ENCODE measurements at regions not wholly inside any gene's neighbourhood (a gene's known extent, or its start where the extent isn't known, plus 50 kb on each side); places are given as distances from the start of the nearest gene placed in this dataset.

DNA sequence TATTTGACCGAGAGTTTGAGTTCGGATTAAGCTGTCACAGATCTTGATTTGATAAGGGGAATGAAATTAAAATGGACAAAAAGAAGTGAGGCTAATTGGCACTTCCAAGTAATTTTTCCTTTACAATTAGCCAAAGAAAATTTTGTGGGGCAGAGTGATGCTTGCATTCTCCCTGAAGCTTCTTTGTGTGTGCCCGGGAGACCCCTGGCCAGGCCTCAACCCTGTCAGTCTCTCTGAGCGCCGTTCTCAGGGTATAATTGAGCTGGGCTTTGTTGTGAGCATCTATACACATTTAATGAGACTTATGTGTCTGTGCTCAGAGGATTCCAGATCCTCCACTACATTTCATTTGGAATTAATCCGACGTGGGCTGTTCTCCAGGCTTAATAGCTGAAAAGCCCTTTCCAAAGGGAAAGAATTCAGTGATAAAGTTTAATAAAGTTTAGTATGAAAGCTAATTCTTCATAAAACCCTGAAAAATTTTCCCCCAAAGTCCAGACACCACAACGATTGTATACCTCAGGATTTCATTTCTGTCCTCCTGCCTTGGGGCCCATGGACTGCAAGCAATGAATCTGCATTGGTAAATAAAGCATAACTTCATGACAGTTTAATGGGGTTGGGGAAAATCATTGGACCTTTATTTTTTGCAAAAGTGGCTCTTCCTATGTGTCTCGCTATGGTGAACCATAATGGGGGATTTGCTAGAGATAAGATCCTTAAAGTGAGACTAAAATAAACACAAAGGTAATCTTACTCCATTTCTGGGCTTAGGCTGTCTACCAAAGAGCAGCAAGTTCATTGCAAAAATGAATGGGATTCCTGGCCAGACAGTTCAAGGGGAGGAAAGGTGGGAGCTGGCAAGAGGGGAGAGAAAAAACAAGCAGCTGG lies 292.6 kb downstream of the C12orf75 start:
- TF ChIP-seq, protein P1, sequence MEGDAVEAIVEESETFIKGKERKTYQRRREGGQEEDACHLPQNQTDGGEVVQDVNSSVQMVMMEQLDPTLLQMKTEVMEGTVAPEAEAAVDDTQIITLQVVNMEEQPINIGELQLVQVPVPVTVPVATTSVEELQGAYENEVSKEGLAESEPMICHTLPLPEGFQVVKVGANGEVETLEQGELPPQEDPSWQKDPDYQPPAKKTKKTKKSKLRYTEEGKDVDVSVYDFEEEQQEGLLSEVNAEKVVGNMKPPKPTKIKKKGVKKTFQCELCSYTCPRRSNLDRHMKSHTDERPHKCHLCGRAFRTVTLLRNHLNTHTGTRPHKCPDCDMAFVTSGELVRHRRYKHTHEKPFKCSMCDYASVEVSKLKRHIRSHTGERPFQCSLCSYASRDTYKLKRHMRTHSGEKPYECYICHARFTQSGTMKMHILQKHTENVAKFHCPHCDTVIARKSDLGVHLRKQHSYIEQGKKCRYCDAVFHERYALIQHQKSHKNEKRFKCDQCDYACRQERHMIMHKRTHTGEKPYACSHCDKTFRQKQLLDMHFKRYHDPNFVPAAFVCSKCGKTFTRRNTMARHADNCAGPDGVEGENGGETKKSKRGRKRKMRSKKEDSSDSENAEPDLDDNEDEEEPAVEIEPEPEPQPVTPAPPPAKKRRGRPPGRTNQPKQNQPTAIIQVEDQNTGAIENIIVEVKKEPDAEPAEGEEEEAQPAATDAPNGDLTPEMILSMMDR (conservative IDR thresholded peaks at IDR 0.05; ENCODE audit: low read depth, low read length): no peak

DNA sequence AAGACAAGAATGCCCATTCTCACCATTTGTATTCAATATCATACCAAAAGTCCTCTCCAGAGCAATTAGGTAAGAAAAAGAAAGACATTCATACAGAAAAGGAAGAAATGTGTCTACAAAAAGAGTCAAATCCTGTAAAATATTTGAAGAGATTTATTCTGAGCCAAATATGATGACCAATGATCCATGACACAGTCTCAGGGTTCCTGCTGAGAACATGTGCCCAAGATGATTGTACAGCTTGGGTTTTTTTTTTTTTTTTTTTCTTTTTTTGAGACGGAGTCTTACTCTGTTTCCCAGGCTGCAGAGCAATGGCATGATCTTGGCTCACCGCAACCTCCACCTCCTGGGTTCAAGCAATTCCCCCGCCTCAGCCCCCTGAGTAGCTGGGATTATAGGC lies 296.2 kb downstream of the C12orf75 start:
- DNase-seq (ENCODE audit: low read depth): no peak
- H3K4me3 ChIP-seq (ENCODE audit: low read depth, low read length): no peak overlapping the region
- TF ChIP-seq, protein P1 (conservative IDR thresholded peaks at IDR 0.05; ENCODE audit: low read depth, low read length): no peak

More for the DNA sequence above, 292.6 kb downstream of the C12orf75 start:
- DNase-seq (ENCODE audit: low read depth): no peak
- no peak overlapping the region for H3K4me3 ChIP-seq (ENCODE audit: low read depth, low read length)

DNA sequence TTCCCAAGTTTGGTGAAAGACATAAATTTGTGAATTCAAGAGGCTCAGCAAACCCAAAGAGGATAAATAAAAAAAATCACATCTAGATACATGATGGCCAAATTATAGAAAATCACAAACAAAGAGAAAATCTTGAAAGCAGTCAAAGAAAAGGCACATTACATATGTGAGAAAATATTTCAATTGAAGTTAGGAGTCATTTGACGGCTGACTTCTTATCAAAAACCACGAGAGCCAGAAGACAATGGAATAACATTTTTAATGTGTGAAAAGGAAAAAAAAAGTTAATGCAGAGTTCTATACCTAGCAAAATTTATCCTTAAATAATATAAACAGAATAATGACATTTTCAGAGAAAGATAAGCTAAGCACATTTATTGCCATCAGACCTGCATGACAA lies 307.0 kb downstream of the C12orf75 start:
- no peak for DNase-seq (ENCODE audit: low read depth)
- TF ChIP-seq, protein P1 (conservative IDR thresholded peaks at IDR 0.05; ENCODE audit: low read depth, low read length): no peak
- no peak overlapping the region for H3K4me3 ChIP-seq (ENCODE audit: low read depth, low read length)

- H3K4me3 ChIP-seq (ENCODE audit: low read depth, low read length): no peak overlapping the region
- TF ChIP-seq, protein P1 (conservative IDR thresholded peaks at IDR 0.05; ENCODE audit: low read depth, low read length): no peak
- DNase-seq (ENCODE audit: low read depth): no peak
Measured at GRCh38 chr12:105640761-105641160, 310.3 kb downstream of the C12orf75 start.

DNA sequence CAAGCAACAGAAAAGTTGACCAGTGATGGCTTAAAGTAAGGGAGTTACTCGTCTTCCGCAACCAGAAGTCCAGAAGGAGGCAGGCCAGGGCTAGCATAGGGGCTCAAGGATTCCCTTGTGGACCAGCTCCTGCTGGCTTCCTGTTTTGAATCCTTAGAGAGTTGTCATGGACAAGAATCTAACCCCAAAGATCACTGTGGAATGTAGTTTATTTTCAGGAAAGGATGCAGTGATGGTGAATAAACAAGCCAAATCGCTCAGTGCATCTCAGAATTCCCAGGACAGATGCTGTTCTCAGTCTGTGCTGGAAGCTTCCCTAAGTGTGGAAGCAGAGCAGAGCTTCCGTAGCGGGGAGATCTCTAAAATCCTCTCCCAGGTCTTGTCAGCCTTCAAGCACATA lies 311.3 kb downstream of the C12orf75 start:
- no peak overlapping the region for H3K4me3 ChIP-seq (ENCODE audit: low read depth, low read length)
- TF ChIP-seq, protein P1 (conservative IDR thresholded peaks at IDR 0.05; ENCODE audit: low read depth, low read length): no peak
- no peak for DNase-seq (ENCODE audit: low read depth)

- no peak for DNase-seq (ENCODE audit: low read depth)
- H3K4me3 ChIP-seq (ENCODE audit: low read depth, low read length): no peak overlapping the region
Measured at GRCh38 chr12:105644770-105645169, 314.3 kb downstream of the C12orf75 start.

More at GRCh38 chr12:105644770-105645169, 314.3 kb downstream of the C12orf75 start:
- TF ChIP-seq, protein P1 (conservative IDR thresholded peaks at IDR 0.05; ENCODE audit: low read depth, low read length): no peak
